Gastrocnemius medialis (tissue), 4 donors: ENCODE measurements at regions not wholly inside any gene's neighbourhood (a gene's known extent, or its start where the extent isn't known, plus 50 kb on each side); places are given as distances from the start of the nearest gene placed in this dataset.

Experiments
- ATAC-seq, 2 donors: fragments of 150-250 bp; one replicate each; pipeline ENCODE4 v1.9.1; 2016
- DNase-seq, 2 donors: peaks; one replicate each; pipeline ENCODE4 v3.0.0-alpha.2; 2019
- H3K27ac ChIP-seq, 4 donors: fragments of 200-600 bp; sonication (generic); 1 replicate in 1 of 4; 2 replicates in 3 of 4; pipeline ENCODE4 v1.5.1; 2016 to 2018; ENCODE audit warnings: mild to moderate bottlenecking in 2 of 4, moderate library complexity in 1 of 4
- H3K27me3 ChIP-seq, 3 donors: fragments of 200-600 bp; sonication (generic) in 2 of 3; 1 replicate in 1 of 3; 2 replicates in 2 of 3; pipeline versions ENCODE4 v1.5.1 to v1.6.0; 2016 to 2019; ENCODE audit warnings: mild to moderate bottlenecking in 1 of 3, moderate library complexity in 1 of 3
- H3K36me3 ChIP-seq, 2 donors: fragments of 200-600 bp; sonication (generic) in 1 of 2; one replicate each; pipeline ENCODE4 v1.5.1; 2017 to 2018
- H3K4me1 ChIP-seq, 2 donors: fragments of 200-600 bp; sonication (generic) in 1 of 2; one replicate each; pipeline ENCODE4 v1.5.1; 2016 to 2017; ENCODE audit warnings: mild to moderate bottlenecking in 2 of 2
- H3K4me3 ChIP-seq, 4 donors: fragments of 200-600 bp; sonication (generic) in 3 of 4; 1 replicate in 1 of 4; 2 replicates in 3 of 4; pipeline ENCODE4 v1.5.1; 2016 to 2019; ENCODE audit warnings: mild to moderate bottlenecking in 2 of 4
- H3K9me3 ChIP-seq, 3 donors: fragments of 200-600 bp; sonication (generic) in 2 of 3; 1 replicate in 1 of 3; 2 replicates in 2 of 3; pipeline ENCODE4 v1.5.1; 2016 to 2019
- POLR2A ChIP-seq, 2 donors: fragments of 450-650 bp; IDR thresholded peaks; one replicate each; pipeline ENCODE4 v1.6.1; 2017; ENCODE audit warnings: antibody characterized with exemption in 2 of 2, mild to moderate bottlenecking in 2 of 2, moderate library complexity in 2 of 2
- in situ Hi-C, 4 donors: fragments of 200-750 bp; cut with MboI; loops; one replicate each; pipeline versions ENCODE4 v1.15.0 to v1.8.0; 2017; ENCODE audit warnings: low sequenced_read_pairs in 4 of 4
- intact Hi-C: fragments of 100-400 bp; cut with DNase I; formaldehyde crosslinking; loops from one replicate; pipeline ENCODE4 v1.15.1; 2023; ENCODE audit warnings: low total_unique reads
- TF ChIP-seq, protein P1 (sequence below), 5 experiments: fragments of 450-650 bp in 3 of 5; fragments of 200-600 bp in 2 of 5; sonication (generic) in 2 of 5; IDR thresholded peaks in 4 of 5; conservative IDR thresholded peaks in 1 of 5; 1 replicate in 4 of 5; 2 replicates in 1 of 5; pipeline ENCODE4 v1.5.1; 2016 to 2019; ENCODE audit warnings: antibody characterized with exemption in 5 of 5, mild to moderate bottlenecking in 3 of 5, moderate library complexity in 3 of 5

DNA sequence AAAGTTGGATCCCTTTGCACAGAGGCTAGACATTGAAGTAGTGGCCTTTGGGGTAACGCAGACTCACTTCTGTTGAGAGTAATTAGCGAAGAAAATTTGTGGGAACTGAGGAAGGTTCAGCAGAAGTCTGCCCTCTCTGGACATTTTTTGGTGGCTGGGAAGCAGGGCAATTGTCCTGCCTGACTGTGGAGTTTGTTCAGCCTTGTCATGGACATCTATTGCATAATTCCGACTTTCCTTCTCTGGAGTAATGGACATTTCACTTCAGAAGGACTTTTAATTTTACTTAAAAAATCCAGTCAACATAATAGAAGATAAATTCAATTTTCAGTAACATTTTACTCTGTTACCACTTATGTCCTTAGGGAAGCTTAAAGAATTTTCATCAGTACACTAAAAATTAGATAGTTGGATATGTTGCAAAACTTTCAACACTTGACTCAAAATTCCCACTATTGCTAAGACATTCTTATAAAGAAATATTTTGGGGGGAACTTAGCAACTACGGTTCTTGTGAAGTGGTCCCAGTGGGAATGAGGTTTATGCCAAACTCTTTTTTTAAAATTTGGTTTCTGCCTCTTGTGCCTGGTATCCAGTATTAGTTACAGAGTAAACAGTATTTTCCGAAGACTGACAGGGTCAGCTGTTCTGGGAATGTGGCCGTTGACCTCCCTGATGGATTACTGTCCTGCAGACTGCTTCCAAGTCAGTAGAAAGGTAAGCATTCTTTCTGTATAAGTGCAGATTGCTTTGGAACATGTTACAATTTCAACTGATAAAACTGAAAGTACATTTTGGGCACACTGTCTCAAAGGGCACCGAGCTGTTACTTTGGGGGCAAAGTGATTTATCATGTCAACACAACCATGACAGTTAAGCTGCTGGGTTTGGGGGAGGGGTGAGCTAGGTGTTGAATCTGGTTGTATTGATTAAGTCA is 100.6 kb upstream of the MLIP start:
- in situ Hi-C loops = no loop called here
- TF ChIP-seq POLR2A (IDR thresholded peaks at IDR 0.05) = no peak
- TF ChIP-seq, protein P1, sequence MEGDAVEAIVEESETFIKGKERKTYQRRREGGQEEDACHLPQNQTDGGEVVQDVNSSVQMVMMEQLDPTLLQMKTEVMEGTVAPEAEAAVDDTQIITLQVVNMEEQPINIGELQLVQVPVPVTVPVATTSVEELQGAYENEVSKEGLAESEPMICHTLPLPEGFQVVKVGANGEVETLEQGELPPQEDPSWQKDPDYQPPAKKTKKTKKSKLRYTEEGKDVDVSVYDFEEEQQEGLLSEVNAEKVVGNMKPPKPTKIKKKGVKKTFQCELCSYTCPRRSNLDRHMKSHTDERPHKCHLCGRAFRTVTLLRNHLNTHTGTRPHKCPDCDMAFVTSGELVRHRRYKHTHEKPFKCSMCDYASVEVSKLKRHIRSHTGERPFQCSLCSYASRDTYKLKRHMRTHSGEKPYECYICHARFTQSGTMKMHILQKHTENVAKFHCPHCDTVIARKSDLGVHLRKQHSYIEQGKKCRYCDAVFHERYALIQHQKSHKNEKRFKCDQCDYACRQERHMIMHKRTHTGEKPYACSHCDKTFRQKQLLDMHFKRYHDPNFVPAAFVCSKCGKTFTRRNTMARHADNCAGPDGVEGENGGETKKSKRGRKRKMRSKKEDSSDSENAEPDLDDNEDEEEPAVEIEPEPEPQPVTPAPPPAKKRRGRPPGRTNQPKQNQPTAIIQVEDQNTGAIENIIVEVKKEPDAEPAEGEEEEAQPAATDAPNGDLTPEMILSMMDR (IDR thresholded peaks at IDR 0.05 in 4 of 5, conservative IDR thresholded peaks at IDR 0.05 in 1 of 5) = peak in 2 of 5 experiments; percentile 19 to 23
- ATAC-seq (peak; percentile 91 to 93), DNase-seq (peak; percentile 70 to 79)
- no peaks in the 10 kb centered on the region for H3K9me3 ChIP-seq
- intact Hi-C loops = loop anchor here (5.0 to 10.0 kb wide), 4 partner anchors 72 to 346 kb away; partner anchors contain the start of gene KLHL31
- peak overlapping the region; percentile 85 to 89 (median 88) for H3K27ac ChIP-seq
- no peaks in the 10 kb centered on the region for H3K36me3 ChIP-seq
- H3K27me3 ChIP-seq = no peaks in the 10 kb centered on the region
- peak overlapping the region; percentile 39 to 52 (median 50) for H3K4me3 ChIP-seq
- peaks cover 33 to 43% of the 10 kb centered on the region in 2 donors for H3K4me1 ChIP-seq

DNA sequence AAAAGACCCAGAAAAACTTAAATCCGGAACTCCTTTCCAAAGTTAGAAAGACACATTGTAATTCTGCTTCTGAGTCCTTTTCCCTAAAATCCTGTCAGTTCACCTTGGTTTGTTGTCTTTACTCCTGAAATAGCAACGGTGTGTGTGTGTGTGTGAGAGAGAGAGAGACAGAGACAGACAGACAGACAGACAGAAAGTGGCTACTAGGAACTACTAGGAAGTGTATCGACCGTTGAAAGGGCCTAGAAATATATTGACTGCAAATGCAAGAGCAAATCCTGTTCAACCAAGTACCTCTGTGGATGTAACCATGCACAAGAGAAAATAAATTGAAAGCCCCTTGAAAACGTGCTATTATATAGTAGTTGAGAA is 100.0 kb upstream of the MLIP start:
- Histone ChIP-seq H3K9me3 (no peaks in the 10 kb centered on the region), H3K27me3 (no peaks in the 10 kb centered on the region), H3K4me3 (peak overlapping the region; percentile 39 to 52 (median 50)), H3K4me1 (peaks cover 37 to 43% of the 10 kb centered on the region in 2 donors), H3K36me3 (no peaks in the 10 kb centered on the region), H3K27ac (peak overlapping the region; percentile 85 to 89 (median 88))
- DNase-seq = no peak
- no peak for TF ChIP-seq POLR2A (IDR thresholded peaks at IDR 0.05)
- TF ChIP-seq, protein P1 (IDR thresholded peaks at IDR 0.05 in 4 of 5, conservative IDR thresholded peaks at IDR 0.05 in 1 of 5) = no peak
- ATAC-seq = peak in 1 of 2 donors; percentile 38
- in situ Hi-C loops = no loop called here
- intact Hi-C loops = loop anchor here (5.0 to 10.0 kb wide), 4 partner anchors 71 to 346 kb away; partner anchors contain the start of gene KLHL31

DNA sequence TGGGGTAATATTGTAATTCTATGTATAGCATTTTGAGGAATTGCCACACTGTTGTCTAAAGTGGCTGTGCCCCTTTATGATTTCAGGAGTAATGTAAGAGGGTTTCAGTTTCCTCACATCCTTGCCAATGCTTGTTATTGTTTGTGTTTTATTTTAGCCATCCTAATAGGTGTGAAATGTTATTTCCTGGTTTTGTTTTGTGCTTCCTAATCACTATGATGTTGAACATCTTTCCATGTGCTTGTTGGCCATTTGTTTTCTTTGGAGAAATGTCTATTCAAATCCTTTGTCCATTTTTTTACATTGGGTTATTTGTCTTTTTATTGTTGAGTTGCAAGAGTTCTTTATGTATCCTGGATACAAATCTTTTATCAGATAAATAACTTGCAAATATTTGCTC is 97.3 kb upstream of the MLIP start:
- DNase-seq (no peak), ATAC-seq (no peak)
- Histone ChIP-seq H3K27ac (peak overlapping the region; percentile 89 to 92 (median 90)), H3K4me1 (peaks cover 46 to 62% of the 10 kb centered on the region in 2 donors), H3K36me3 (no peaks in the 10 kb centered on the region), H3K9me3 (no peaks in the 10 kb centered on the region), H3K4me3 (no peak overlapping the region), H3K27me3 (no peaks in the 10 kb centered on the region)
- TF ChIP-seq, protein P1 (IDR thresholded peaks at IDR 0.05 in 4 of 5, conservative IDR thresholded peaks at IDR 0.05 in 1 of 5) = no peak
- TF ChIP-seq POLR2A (IDR thresholded peaks at IDR 0.05) = no peak
- intact Hi-C loops (loop anchor here (5.0 to 10.0 kb wide), 4 partner anchors 68 to 349 kb away; partner anchors contain the start of gene KLHL31), in situ Hi-C loops (no loop called here)

DNA sequence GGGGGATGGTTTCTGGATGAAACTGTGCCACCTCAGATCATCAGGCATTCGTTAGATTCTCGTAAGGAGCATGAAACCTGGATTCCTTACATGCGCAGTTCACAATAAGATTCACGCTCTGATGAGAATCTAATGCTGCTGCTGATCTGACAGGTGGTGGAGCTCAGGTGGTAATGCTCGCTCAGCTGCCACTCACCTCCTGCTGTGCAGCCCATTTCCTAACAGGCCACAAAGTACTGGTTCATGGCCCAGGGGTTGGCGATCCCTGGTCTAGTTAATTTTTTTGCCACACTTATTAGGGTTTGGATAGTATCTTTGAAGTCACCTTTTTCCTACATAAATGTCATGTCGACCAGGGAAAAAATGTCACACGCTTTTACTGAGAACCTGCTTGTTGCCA is 96.8 kb upstream of the MLIP start:
- Histone ChIP-seq H3K9me3 (no peaks in the 10 kb centered on the region), H3K36me3 (no peaks in the 10 kb centered on the region), H3K27me3 (no peaks in the 10 kb centered on the region), H3K4me3 (no peak overlapping the region), H3K4me1 (peaks cover 46 to 62% of the 10 kb centered on the region in 2 donors), H3K27ac (peak overlapping the region; percentile 89 to 92 (median 90))
- in situ Hi-C loops (no loop called here), intact Hi-C loops (loop anchor here (5.0 to 10.0 kb wide), 4 partner anchors 68 to 350 kb away; partner anchors contain the start of gene KLHL31)
- DNase-seq (peak; percentile 48 to 62), ATAC-seq (no peak)
- no peak for TF ChIP-seq POLR2A (IDR thresholded peaks at IDR 0.05)
- TF ChIP-seq, protein P1 (IDR thresholded peaks at IDR 0.05 in 4 of 5, conservative IDR thresholded peaks at IDR 0.05 in 1 of 5) = no peak
